ENCODE measurements at regions not wholly inside any gene's neighbourhood (a gene's known extent, or its start where the extent isn't known, plus 50 kb on each side); places are given as distances from the start of the nearest gene placed in this dataset.

GRCh38 chr7:106606120-106606519, 54.8 kb downstream of the CCDC71L start:
- no peak overlapping the region for H3K27ac Mint-ChIP-seq
- H3K9me3 Mint-ChIP-seq = no peaks in the 10 kb centered on the region
- H3K4me3 Mint-ChIP-seq = no peak overlapping the region
- DNase-seq (ENCODE audit: low spot score in 2 of 2) = no peak
- H3K36me3 Mint-ChIP-seq = no peaks in the 10 kb centered on the region
- H3K4me1 Mint-ChIP-seq = no peaks in the 10 kb centered on the region
- ATAC-seq (ENCODE audit: low read depth) = no peak
- H3K27me3 Mint-ChIP-seq = no peaks in the 10 kb centered on the region

GRCh38 chr7:106604971-106605370, 56.0 kb downstream of the CCDC71L start:
- no peak for ATAC-seq (ENCODE audit: low read depth)
- Mint-ChIP-seq H3K4me3 (no peak overlapping the region), H3K27ac (no peak overlapping the region), H3K9me3 (no peaks in the 10 kb centered on the region), H3K27me3 (no peaks in the 10 kb centered on the region), H3K36me3 (no peaks in the 10 kb centered on the region), H3K4me1 (no peaks in the 10 kb centered on the region)
- DNase-seq (ENCODE audit: low spot score in 2 of 2) = no peak

- no peaks in the 10 kb centered on the region for H3K36me3 Mint-ChIP-seq
- H3K4me3 Mint-ChIP-seq = no peak overlapping the region
- no peaks in the 10 kb centered on the region for H3K4me1 Mint-ChIP-seq
- no peak for DNase-seq (ENCODE audit: low spot score in 2 of 2)
- no peaks in the 10 kb centered on the region for H3K27me3 Mint-ChIP-seq
- H3K27ac Mint-ChIP-seq = no peak overlapping the region
- ATAC-seq (ENCODE audit: low read depth) = peak; percentile 26
- no peaks in the 10 kb centered on the region for H3K9me3 Mint-ChIP-seq
These were observed 56.5 kb downstream of the CCDC71L start for GRCh38 chr7:106604303-106604924.

DNA sequence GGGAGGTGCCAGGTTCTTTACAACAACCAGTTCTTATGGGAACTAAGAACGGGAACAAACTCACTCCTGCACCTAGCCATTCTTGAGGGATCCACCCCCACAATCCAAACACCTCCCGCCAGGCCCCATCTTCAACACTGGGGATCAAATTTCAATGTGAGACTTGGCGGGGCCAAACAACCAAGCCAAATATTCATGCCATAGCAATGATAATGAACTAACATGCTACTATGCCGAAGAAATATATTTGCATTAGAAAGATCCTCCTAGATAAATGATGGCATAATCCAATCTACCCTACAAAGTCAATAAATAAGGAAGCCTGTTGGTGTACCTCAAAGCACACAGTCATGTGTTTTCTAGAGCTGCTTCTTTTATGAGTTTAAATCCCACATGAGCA, 57.6 kb downstream of the CCDC71L start:
- Mint-ChIP-seq H3K36me3 (no peaks in the 10 kb centered on the region), H3K27me3 (no peaks in the 10 kb centered on the region), H3K4me1 (no peaks in the 10 kb centered on the region), H3K4me3 (no peak overlapping the region), H3K9me3 (no peaks in the 10 kb centered on the region), H3K27ac (no peak overlapping the region)
- DNase-seq (ENCODE audit: low spot score in 2 of 2) (no peak), ATAC-seq (ENCODE audit: low read depth) (no peak)

- Mint-ChIP-seq H3K27me3 (no peaks in the 10 kb centered on the region), H3K36me3 (no peaks in the 10 kb centered on the region)
These were observed 58.9 kb downstream of the CCDC71L start for GRCh38 chr7:106602062-106602461.

GRCh38 chr7:106600569-106601373, 60.2 kb downstream of the CCDC71L start:
- Mint-ChIP-seq H3K4me3 (no peak overlapping the region), H3K9me3 (no peaks in the 10 kb centered on the region), H3K27ac (no peak overlapping the region), H3K27me3 (no peaks in the 10 kb centered on the region), H3K36me3 (no peaks in the 10 kb centered on the region), H3K4me1 (no peaks in the 10 kb centered on the region)
- no peak for DNase-seq (ENCODE audit: low spot score in 2 of 2)
- ATAC-seq (ENCODE audit: low read depth) = no peak

More at GRCh38 chr7:106602062-106602461, 58.9 kb downstream of the CCDC71L start:
- Mint-ChIP-seq H3K4me1 (no peaks in the 10 kb centered on the region), H3K9me3 (no peaks in the 10 kb centered on the region), H3K4me3 (no peak overlapping the region), H3K27ac (no peak overlapping the region)
- ATAC-seq (ENCODE audit: low read depth) = no peak
- no peak for DNase-seq (ENCODE audit: low spot score in 2 of 2)

GRCh38 chr7:106599343-106599698, 61.6 kb downstream of the CCDC71L start:
- DNase-seq (ENCODE audit: low spot score in 2 of 2) (no peak), ATAC-seq (ENCODE audit: low read depth) (no peak)
- H3K9me3 Mint-ChIP-seq = no peaks in the 10 kb centered on the region
- no peak overlapping the region for H3K4me3 Mint-ChIP-seq
- H3K27me3 Mint-ChIP-seq = no peaks in the 10 kb centered on the region
- H3K4me1 Mint-ChIP-seq = no peaks in the 10 kb centered on the region
- no peak overlapping the region for H3K27ac Mint-ChIP-seq
- H3K36me3 Mint-ChIP-seq = no peaks in the 10 kb centered on the region

- ATAC-seq (ENCODE audit: low read depth) (peak; percentile 100), DNase-seq (ENCODE audit: low spot score in 2 of 2) (peak; percentile 52 to 69)
- no peak overlapping the region for H3K4me3 Mint-ChIP-seq
- no peaks in the 10 kb centered on the region for H3K9me3 Mint-ChIP-seq
- no peaks in the 10 kb centered on the region for H3K36me3 Mint-ChIP-seq
- H3K27me3 Mint-ChIP-seq = no peaks in the 10 kb centered on the region
- H3K27ac Mint-ChIP-seq = no peak overlapping the region
- no peaks in the 10 kb centered on the region for H3K4me1 Mint-ChIP-seq
These were observed 62.2 kb downstream of the CCDC71L start for GRCh38 chr7:106598663-106599342.

DNA sequence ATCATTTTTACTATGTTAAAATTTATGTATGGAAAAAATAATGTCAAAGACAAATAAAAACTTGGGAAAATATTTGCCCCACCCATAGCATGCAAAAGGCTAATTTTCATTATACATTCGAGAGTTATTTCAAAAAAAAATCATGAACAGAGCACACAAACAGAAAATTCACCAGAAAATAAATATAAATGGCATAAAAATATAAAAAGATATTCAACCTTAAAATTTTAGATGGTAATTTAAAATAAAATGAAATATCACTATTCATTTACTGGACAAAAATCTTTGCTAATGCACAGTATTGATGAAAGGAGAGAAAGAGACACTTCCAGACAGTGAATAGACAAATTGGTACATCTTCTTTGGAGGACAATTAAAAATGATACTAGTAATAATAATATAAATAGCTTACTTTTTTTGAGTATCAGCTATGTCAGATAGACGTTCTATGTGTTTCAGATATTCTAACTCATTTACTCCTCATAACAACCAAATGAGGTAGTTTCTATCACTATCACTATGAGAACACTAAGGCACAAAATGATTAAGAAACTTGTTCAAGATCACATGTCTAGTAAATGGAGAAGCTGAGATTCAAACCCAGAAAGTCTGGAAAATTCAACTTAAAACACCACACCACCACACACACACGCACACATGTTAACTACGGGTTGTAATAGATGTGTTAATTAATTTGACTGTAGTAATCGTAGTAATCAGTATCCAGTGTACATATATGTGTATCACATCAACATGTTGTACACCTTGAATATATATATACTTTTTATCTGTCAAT, 63.0 kb downstream of the CCDC71L start:
- no peak for ATAC-seq (ENCODE audit: low read depth)
- no peaks in the 10 kb centered on the region for H3K36me3 Mint-ChIP-seq
- no peak for DNase-seq (ENCODE audit: low spot score in 2 of 2)
- H3K9me3 Mint-ChIP-seq = no peaks in the 10 kb centered on the region
- H3K27me3 Mint-ChIP-seq = no peaks in the 10 kb centered on the region
- H3K27ac Mint-ChIP-seq = no peak overlapping the region
- no peaks in the 10 kb centered on the region for H3K4me1 Mint-ChIP-seq
- H3K4me3 Mint-ChIP-seq = peak overlapping the region; percentile 10

DNA sequence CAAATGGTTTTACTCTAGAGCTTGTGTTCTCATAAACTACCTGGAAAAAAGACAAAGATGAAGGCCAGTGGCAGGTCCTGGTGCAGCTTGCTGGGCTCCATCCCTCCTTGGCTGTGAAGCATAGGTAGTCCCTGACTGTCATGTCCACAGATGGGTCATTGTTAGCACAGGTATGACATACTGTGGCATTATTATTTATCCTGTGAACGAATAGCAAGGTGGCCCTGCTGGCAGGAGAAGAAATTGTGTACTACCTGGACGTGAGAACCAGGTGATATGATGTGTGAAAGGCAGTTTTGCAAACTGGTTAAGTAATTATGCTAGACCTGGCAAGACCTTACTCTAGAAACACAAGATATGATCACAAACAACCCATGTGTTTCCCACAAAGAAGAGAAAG, 63.9 kb downstream of the CCDC71L start:
- no peaks in the 10 kb centered on the region for H3K36me3 Mint-ChIP-seq
- DNase-seq (ENCODE audit: low spot score in 2 of 2) (no peak), ATAC-seq (ENCODE audit: low read depth) (no peak)
- no peaks in the 10 kb centered on the region for H3K27me3 Mint-ChIP-seq
- no peaks in the 10 kb centered on the region for H3K4me1 Mint-ChIP-seq
- no peak overlapping the region for H3K4me3 Mint-ChIP-seq
- H3K9me3 Mint-ChIP-seq = no peaks in the 10 kb centered on the region
- no peak overlapping the region for H3K27ac Mint-ChIP-seq

GRCh38 chr7:106595922-106596321, 65.0 kb downstream of the CCDC71L start:
- DNase-seq (ENCODE audit: low spot score in 2 of 2) = no peak
- Mint-ChIP-seq H3K4me3 (no peak overlapping the region), H3K27me3 (no peaks in the 10 kb centered on the region), H3K4me1 (no peaks in the 10 kb centered on the region), H3K27ac (no peak overlapping the region), H3K36me3 (no peaks in the 10 kb centered on the region), H3K9me3 (no peaks in the 10 kb centered on the region)
- ATAC-seq (ENCODE audit: low read depth) = no peak

DNA sequence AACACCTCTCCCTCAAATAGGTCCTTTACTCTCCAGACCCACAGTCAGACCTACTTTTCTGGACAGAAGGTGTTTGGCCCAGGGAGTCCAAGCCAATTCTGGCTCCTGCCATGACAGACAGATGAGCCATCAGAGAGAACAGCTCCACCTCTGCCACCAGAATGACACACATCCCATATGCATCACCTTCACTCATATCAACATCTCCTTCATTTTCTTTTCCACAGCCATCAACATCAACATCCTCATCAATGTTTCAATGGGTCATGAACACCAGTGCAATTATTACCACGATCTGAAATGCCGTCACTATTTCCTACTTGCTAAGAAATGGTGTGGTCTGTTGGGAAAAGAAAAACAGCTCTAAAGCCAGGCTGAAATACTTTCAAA, 67.9 kb downstream of the CCDC71L start:
- no peak overlapping the region for H3K27ac Mint-ChIP-seq
- ATAC-seq (ENCODE audit: low read depth) (no peak), DNase-seq (ENCODE audit: low spot score in 2 of 2) (no peak)
- H3K36me3 Mint-ChIP-seq = no peaks in the 10 kb centered on the region
- H3K9me3 Mint-ChIP-seq = no peaks in the 10 kb centered on the region
- H3K27me3 Mint-ChIP-seq = peaks cover 1% of the 10 kb centered on the region
- no peak overlapping the region for H3K4me3 Mint-ChIP-seq
- no peaks in the 10 kb centered on the region for H3K4me1 Mint-ChIP-seq

GRCh38 chr7:106592282-106593027, 68.5 kb downstream of the CCDC71L start:
- H3K4me3 Mint-ChIP-seq = no peak overlapping the region
- H3K27ac Mint-ChIP-seq = no peak overlapping the region
- no peaks in the 10 kb centered on the region for H3K4me1 Mint-ChIP-seq
- DNase-seq (ENCODE audit: low spot score in 2 of 2) (no peak), ATAC-seq (ENCODE audit: low read depth) (no peak)
- H3K9me3 Mint-ChIP-seq = no peaks in the 10 kb centered on the region
- no peaks in the 10 kb centered on the region for H3K36me3 Mint-ChIP-seq
- peaks cover 1% of the 10 kb centered on the region for H3K27me3 Mint-ChIP-seq

All from memory B cell (primary cell).